Ovary (tissue), 3 donors: ENCODE measurements at regions not wholly inside any gene's neighbourhood (a gene's known extent, or its start where the extent isn't known, plus 50 kb on each side); places are given as distances from the start of the nearest gene placed in this dataset.

ENCODE experiments used
- EP300 ChIP-seq: sonication (generic); formaldehyde crosslinking; IDR thresholded peaks from one replicate; pipeline ENCODE4 v1.6.1; 2017; ENCODE audit warnings: antibody characterized with exemption
- POLR2A ChIP-seq: fragments of 450-650 bp; IDR thresholded peaks from one replicate; pipeline ENCODE4 v1.6.1; 2017; ENCODE audit warnings: antibody characterized with exemption, mild to moderate bottlenecking, moderate library complexity
- TF ChIP-seq, protein P1 (sequence below), 3 donors: fragments of 450-650 bp in 2 of 3; fragments of 200-600 bp in 1 of 3; IDR thresholded peaks; one replicate each; pipeline versions ENCODE4 v1.5.1 to v1.8.0; 2016 to 2022; ENCODE audit warnings: antibody characterized with exemption in 3 of 3, mild to moderate bottlenecking in 1 of 3
- donor health status: DM: no; HTN: no; CAD: no.

DNA sequence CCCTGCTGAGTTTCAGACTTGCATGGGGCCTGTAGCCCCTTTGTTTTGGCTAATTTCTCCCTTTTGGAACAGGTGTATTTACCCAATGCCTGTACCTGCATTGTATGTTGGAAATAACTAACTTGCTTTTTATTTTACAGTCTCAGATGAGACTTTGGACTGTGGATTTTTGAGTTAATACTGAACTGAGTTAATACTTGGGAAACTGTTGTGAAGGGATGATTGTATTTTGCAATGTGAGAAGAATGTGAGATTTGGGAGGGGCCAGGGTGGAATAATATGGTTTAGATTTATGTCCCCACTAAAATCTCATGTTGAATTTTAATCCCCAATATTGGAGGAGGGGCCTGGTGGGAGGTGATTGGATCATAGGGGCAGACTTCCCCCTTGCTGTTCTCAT is 99.1 kb upstream of the IRAK1BP1 start:
- TF ChIP-seq POLR2A (no peak), EP300 (no peak)
- TF ChIP-seq, protein P1, sequence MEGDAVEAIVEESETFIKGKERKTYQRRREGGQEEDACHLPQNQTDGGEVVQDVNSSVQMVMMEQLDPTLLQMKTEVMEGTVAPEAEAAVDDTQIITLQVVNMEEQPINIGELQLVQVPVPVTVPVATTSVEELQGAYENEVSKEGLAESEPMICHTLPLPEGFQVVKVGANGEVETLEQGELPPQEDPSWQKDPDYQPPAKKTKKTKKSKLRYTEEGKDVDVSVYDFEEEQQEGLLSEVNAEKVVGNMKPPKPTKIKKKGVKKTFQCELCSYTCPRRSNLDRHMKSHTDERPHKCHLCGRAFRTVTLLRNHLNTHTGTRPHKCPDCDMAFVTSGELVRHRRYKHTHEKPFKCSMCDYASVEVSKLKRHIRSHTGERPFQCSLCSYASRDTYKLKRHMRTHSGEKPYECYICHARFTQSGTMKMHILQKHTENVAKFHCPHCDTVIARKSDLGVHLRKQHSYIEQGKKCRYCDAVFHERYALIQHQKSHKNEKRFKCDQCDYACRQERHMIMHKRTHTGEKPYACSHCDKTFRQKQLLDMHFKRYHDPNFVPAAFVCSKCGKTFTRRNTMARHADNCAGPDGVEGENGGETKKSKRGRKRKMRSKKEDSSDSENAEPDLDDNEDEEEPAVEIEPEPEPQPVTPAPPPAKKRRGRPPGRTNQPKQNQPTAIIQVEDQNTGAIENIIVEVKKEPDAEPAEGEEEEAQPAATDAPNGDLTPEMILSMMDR (IDR thresholded peaks at IDR 0.05): no peak
